ENCODE measurements at regions not wholly inside any gene's neighbourhood (a gene's known extent, or its start where the extent isn't known, plus 50 kb on each side); places are given as distances from the start of the nearest gene placed in this dataset.

GRCh38 chr13:55727683-55728082, 1413.0 kb upstream of the PRR20A start:
- H3K27ac Mint-ChIP-seq = no peak overlapping the region
- no peak for DNase-seq (ENCODE audit: low spot score)
- H3K9me3 Mint-ChIP-seq = peaks cover 42% of the 10 kb centered on the region
- H3K4me3 Mint-ChIP-seq = no peak overlapping the region
- H3K36me3 Mint-ChIP-seq (ENCODE audit: low read depth) = no peaks in the 10 kb centered on the region
- no peaks in the 10 kb centered on the region for H3K27me3 Mint-ChIP-seq (ENCODE audit: low read depth)
- H3K4me1 Mint-ChIP-seq (ENCODE audit: low read depth) = no peaks in the 10 kb centered on the region

GRCh38 chr13:55728247-55728646, 1412.5 kb upstream of the PRR20A start:
- Mint-ChIP-seq H3K4me1 (ENCODE audit: low read depth) (no peaks in the 10 kb centered on the region), H3K27ac (no peak overlapping the region), H3K4me3 (no peak overlapping the region), H3K36me3 (ENCODE audit: low read depth) (no peaks in the 10 kb centered on the region), H3K9me3 (peaks cover 47% of the 10 kb centered on the region), H3K27me3 (ENCODE audit: low read depth) (no peaks in the 10 kb centered on the region)
- DNase-seq (ENCODE audit: low spot score) = no peak

DNA sequence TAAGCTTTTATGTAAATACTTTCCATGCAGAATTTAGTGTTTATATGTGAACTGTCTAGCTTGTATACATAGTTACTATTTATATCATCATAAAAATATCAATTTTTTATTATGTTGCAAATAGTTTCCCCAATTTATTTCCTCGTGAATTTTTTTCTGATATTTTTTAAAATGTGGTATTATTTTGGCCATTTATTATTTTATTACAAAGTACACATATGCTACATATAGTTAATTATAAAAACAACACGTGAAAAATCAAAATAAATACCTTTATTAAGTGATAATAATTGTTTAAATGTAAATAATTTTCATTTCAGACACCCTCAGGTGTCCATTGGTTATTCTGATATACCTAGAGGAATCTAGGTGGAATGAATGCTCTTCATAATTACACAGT, 1394.9 kb upstream of the PRR20A start:
- H3K9me3 Mint-ChIP-seq = peaks cover 24% of the 10 kb centered on the region

DNA sequence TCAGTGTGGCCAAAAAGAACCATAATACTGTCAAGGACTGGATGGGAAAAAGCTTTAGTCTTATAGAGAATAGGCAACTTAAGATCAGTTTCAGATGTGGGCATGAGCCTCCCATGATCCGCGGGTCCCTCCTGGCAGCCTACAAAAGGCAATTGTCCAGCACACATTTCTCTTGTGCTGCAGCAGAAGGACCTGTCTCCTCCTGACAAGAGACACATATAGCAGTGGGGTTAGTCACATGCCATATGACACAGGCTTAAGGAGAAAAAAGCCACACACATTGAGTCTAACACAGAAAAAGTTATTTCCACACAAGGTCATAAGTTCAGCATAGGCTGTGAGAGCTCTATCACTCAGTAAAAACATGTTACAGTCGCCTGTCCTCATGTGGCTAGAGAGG, 1378.7 kb upstream of the PRR20A start:
- no peaks in the 10 kb centered on the region for H3K36me3 Mint-ChIP-seq (ENCODE audit: low read depth)
- H3K27ac Mint-ChIP-seq = no peak overlapping the region
- no peaks in the 10 kb centered on the region for H3K27me3 Mint-ChIP-seq (ENCODE audit: low read depth)
- peaks cover 24% of the 10 kb centered on the region for H3K9me3 Mint-ChIP-seq
- no peaks in the 10 kb centered on the region for H3K4me1 Mint-ChIP-seq (ENCODE audit: low read depth)
- H3K4me3 Mint-ChIP-seq = no peak overlapping the region
- DNase-seq (ENCODE audit: low spot score) = no peak

More for the DNA sequence above, 1394.9 kb upstream of the PRR20A start:
- Mint-ChIP-seq H3K27me3 (ENCODE audit: low read depth) (no peaks in the 10 kb centered on the region), H3K36me3 (ENCODE audit: low read depth) (no peaks in the 10 kb centered on the region), H3K4me1 (ENCODE audit: low read depth) (no peaks in the 10 kb centered on the region), H3K4me3 (no peak overlapping the region), H3K27ac (no peak overlapping the region)
- no peak for DNase-seq (ENCODE audit: low spot score)

- Mint-ChIP-seq H3K27ac (no peak overlapping the region), H3K4me1 (ENCODE audit: low read depth) (no peaks in the 10 kb centered on the region), H3K4me3 (no peak overlapping the region), H3K36me3 (ENCODE audit: low read depth) (no peaks in the 10 kb centered on the region), H3K9me3 (peaks cover 45% of the 10 kb centered on the region), H3K27me3 (ENCODE audit: low read depth) (no peaks in the 10 kb centered on the region)
- no peak for DNase-seq (ENCODE audit: low spot score)
Measured at GRCh38 chr13:55777612-55778011, 1363.1 kb upstream of the PRR20A start.

- H3K9me3 Mint-ChIP-seq = peaks cover 35% of the 10 kb centered on the region
- H3K4me1 Mint-ChIP-seq (ENCODE audit: low read depth) = no peaks in the 10 kb centered on the region
- no peak overlapping the region for H3K4me3 Mint-ChIP-seq
- no peak for DNase-seq (ENCODE audit: low spot score)
- no peaks in the 10 kb centered on the region for H3K36me3 Mint-ChIP-seq (ENCODE audit: low read depth)
- no peak overlapping the region for H3K27ac Mint-ChIP-seq
- H3K27me3 Mint-ChIP-seq (ENCODE audit: low read depth) = no peaks in the 10 kb centered on the region
Measured at GRCh38 chr13:55783841-55784240, 1356.9 kb upstream of the PRR20A start.

DNA sequence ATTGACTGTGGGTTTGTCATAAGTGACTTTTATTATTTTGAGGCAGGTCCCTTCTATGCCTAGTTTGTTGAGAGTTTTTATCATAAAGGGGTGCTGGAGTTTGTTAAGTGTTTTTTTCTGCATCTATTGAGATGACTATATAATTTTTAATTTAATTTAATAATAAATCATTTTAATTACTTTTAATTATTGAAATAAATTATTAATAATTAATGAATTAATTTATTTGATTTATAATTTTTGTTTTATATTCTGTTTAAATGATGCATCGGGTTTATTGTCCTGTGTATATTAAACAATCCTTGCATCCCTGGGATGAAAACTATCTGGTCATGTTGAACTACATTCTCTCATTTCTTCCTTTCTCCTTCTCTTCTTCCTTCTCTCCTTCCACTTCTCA, 1352.2 kb upstream of the PRR20A start:
- Mint-ChIP-seq H3K9me3 (peaks cover 30% of the 10 kb centered on the region), H3K4me1 (ENCODE audit: low read depth) (no peaks in the 10 kb centered on the region), H3K27me3 (ENCODE audit: low read depth) (no peaks in the 10 kb centered on the region), H3K36me3 (ENCODE audit: low read depth) (no peaks in the 10 kb centered on the region), H3K4me3 (no peak overlapping the region), H3K27ac (no peak overlapping the region)
- DNase-seq (ENCODE audit: low spot score) = no peak

- Mint-ChIP-seq H3K4me3 (no peak overlapping the region), H3K4me1 (ENCODE audit: low read depth) (no peaks in the 10 kb centered on the region), H3K27me3 (ENCODE audit: low read depth) (no peaks in the 10 kb centered on the region), H3K27ac (no peak overlapping the region), H3K36me3 (ENCODE audit: low read depth) (no peaks in the 10 kb centered on the region), H3K9me3 (peaks cover 27% of the 10 kb centered on the region)
- no peak for DNase-seq (ENCODE audit: low spot score)
Measured at GRCh38 chr13:55792544-55793193, 1348.0 kb upstream of the PRR20A start.

DNA sequence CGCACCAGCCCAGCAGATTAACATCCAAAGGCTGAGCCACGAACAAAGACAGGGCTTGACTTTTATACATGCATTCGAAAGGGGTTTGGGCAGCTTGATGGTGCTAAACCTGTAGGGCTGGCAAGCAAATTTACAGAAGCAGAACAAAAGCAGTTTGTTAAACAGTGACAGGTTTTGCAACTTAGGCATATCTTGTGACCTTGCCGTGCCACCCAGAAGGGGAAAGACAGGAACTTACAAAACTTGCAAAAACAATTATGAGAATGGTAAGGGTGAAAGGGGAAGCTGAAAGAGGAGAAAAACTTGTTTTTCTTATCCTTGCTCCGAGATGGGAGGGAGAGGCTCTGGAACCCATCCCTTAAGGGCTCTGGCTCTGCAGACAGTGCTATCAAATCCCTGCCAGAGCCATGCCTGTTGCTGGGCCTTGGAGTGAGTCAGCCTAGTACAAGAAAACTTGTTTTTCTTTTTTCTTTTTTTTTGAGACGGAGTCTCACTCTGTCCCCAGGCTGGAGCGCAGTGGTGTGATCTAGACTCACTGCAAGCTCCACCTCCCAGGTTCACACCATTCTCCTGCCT, 1325.2 kb upstream of the PRR20A start:
- no peaks in the 10 kb centered on the region for H3K27me3 Mint-ChIP-seq (ENCODE audit: low read depth)
- H3K36me3 Mint-ChIP-seq (ENCODE audit: low read depth) = no peaks in the 10 kb centered on the region
- DNase-seq (ENCODE audit: low spot score) = no peak
- H3K4me3 Mint-ChIP-seq = no peak overlapping the region
- no peaks in the 10 kb centered on the region for H3K4me1 Mint-ChIP-seq (ENCODE audit: low read depth)
- peaks cover 18% of the 10 kb centered on the region for H3K9me3 Mint-ChIP-seq
- H3K27ac Mint-ChIP-seq = no peak overlapping the region

GRCh38 chr13:55816976-55817601, 1323.6 kb upstream of the PRR20A start:
- Mint-ChIP-seq H3K36me3 (ENCODE audit: low read depth) (no peaks in the 10 kb centered on the region), H3K27ac (no peak overlapping the region), H3K27me3 (ENCODE audit: low read depth) (no peaks in the 10 kb centered on the region), H3K9me3 (peaks cover 18% of the 10 kb centered on the region), H3K4me1 (ENCODE audit: low read depth) (no peaks in the 10 kb centered on the region), H3K4me3 (no peak overlapping the region)
- no peak for DNase-seq (ENCODE audit: low spot score)

DNA sequence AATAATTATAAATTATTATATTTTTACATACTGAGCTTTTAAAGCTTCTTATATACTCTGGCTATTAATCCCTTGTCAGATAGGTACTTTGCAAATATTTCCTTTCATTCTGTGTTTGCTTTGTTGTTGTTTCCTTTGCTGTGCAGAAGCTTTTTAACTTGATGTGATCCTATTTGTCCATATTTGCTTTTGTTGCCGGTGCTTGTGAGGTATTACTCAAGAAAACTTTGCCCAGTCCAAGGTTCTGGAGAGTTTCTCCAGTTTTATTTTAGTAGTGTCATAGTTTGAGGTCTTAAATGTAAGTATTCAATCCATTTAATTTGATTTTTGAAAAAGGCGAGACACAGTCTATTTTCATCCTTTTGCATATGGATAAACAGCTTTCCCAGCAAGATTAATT, 1319.9 kb upstream of the PRR20A start:
- Mint-ChIP-seq H3K4me1 (ENCODE audit: low read depth) (no peaks in the 10 kb centered on the region), H3K4me3 (no peak overlapping the region), H3K9me3 (peaks cover 26% of the 10 kb centered on the region), H3K27me3 (ENCODE audit: low read depth) (no peaks in the 10 kb centered on the region), H3K27ac (no peak overlapping the region), H3K36me3 (ENCODE audit: low read depth) (no peaks in the 10 kb centered on the region)
- no peak for DNase-seq (ENCODE audit: low spot score)

GRCh38 chr13:55869648-55870047, 1271.1 kb upstream of the PRR20A start:
- H3K9me3 Mint-ChIP-seq = peaks cover 41% of the 10 kb centered on the region
- H3K4me3 Mint-ChIP-seq = no peak overlapping the region
- no peaks in the 10 kb centered on the region for H3K36me3 Mint-ChIP-seq (ENCODE audit: low read depth)
- H3K4me1 Mint-ChIP-seq (ENCODE audit: low read depth) = no peaks in the 10 kb centered on the region
- no peak overlapping the region for H3K27ac Mint-ChIP-seq
- no peak for DNase-seq (ENCODE audit: low spot score)
- H3K27me3 Mint-ChIP-seq (ENCODE audit: low read depth) = no peaks in the 10 kb centered on the region

DNA sequence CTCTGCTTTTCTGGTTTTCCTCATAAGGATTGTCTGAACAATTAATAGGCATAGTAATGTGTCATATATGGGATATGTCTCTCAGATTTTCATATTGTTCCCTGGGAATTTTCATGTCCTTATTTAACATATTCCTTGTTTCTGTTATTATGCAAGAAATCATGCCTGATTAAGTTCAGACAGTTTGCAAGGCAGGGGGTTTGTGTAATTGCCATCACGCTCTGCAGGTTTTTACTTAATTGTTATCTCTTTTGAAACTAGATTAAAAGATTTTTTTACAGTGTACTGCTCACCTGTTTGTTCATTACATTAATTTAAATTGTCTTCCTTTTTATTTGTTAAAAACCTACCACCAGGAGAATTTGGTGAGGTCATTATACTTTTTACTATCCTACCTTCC, 1253.2 kb upstream of the PRR20A start:
- DNase-seq (ENCODE audit: low spot score) = no peak
- Mint-ChIP-seq H3K27me3 (ENCODE audit: low read depth) (no peaks in the 10 kb centered on the region), H3K36me3 (ENCODE audit: low read depth) (no peaks in the 10 kb centered on the region), H3K4me1 (ENCODE audit: low read depth) (no peaks in the 10 kb centered on the region), H3K9me3 (peaks cover 39% of the 10 kb centered on the region), H3K4me3 (no peak overlapping the region), H3K27ac (no peak overlapping the region)

- Mint-ChIP-seq H3K27ac (no peak overlapping the region), H3K4me1 (ENCODE audit: low read depth) (no peaks in the 10 kb centered on the region), H3K36me3 (ENCODE audit: low read depth) (no peaks in the 10 kb centered on the region), H3K27me3 (ENCODE audit: low read depth) (no peaks in the 10 kb centered on the region), H3K9me3 (peaks cover 37% of the 10 kb centered on the region), H3K4me3 (no peak overlapping the region)
- no peak for DNase-seq (ENCODE audit: low spot score)
Measured at GRCh38 chr13:55893540-55893939, 1247.2 kb upstream of the PRR20A start.

- no peaks in the 10 kb centered on the region for H3K4me1 Mint-ChIP-seq (ENCODE audit: low read depth)
- H3K27ac Mint-ChIP-seq = no peak overlapping the region
- no peaks in the 10 kb centered on the region for H3K36me3 Mint-ChIP-seq (ENCODE audit: low read depth)
- no peak overlapping the region for H3K4me3 Mint-ChIP-seq
- peaks cover 41% of the 10 kb centered on the region for H3K9me3 Mint-ChIP-seq
- H3K27me3 Mint-ChIP-seq (ENCODE audit: low read depth) = no peaks in the 10 kb centered on the region
- no peak for DNase-seq (ENCODE audit: low spot score)
Measured at GRCh38 chr13:55937180-55937579, 1203.5 kb upstream of the PRR20A start.

Measured in T-helper 2 cell treated with Interferon-gamma antibody and Interleukin-4, amounts not matched to agents 5 μg/mL and 100 μg/mL, for 36 hours (primary cell).